ENCODE measurements at regions not wholly inside any gene's neighbourhood (a gene's known extent, or its start where the extent isn't known, plus 50 kb on each side); places are given as distances from the start of the nearest gene placed in this dataset.

DNA sequence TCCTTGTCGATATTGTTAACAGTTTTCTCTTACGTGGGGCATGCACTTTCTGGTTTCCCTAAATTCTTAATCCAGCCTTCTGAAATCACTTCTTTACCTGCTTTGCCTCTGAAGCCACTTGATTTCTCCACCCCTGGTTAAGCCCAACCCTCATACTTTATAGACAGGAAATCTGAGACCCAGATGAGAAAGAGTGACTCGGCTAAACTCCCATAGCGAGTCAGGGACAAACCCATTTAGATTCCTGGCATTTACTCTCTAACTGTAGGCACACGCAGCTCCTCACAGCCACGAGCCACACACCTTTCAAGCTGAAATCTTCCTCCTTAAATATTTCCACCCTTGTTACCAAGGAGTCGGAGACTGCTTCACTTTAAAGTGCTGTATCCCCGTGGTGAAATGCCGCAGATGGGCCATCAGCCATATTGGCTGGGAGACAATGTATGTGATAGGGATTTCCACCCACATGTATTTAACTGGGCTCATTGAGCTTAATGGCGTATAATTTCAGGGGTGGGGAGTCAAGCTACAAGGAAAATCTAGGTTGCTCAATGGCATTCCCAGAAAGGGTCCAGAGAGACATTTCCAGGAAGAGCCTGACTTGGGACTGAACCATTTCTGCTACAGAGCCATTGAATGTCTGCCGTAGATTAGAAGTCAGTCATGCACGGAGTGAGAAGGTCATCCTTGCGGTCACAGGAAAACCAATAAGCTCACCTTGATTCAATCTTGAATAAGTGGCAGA, 49.9 kb upstream of the GRK3 start:
- no peak for TF ChIP-seq CTCF (IDR thresholded peaks at IDR 0.05)
- no peak for TF ChIP-seq POLR2A (IDR thresholded peaks at IDR 0.05)
